HepG2 (cell line): ENCODE measurements at regions not wholly inside any gene's neighbourhood (a gene's known extent, or its start where the extent isn't known, plus 50 kb on each side); places are given as distances from the start of the nearest gene placed in this dataset.

Experiments used
- ATAC-seq: fragments of 200-7000 bp; cut with Tn5 transposase; 3 replicates; pipeline ENCODE4 v1.9.1; 2020; ENCODE audit warnings: mild to moderate bottlenecking, moderate library complexity
- BruUV-seq: library from RNA; stranded (reverse); fragments of 400-500 nt; replicated peaks from 2 replicates; lab custom pipeline; 2021; lab: Mats Ljungman, UMichigan
- CTCF ChIA-PET: fragments of 300-600 bp; formaldehyde crosslinking; extraction: SDS; loops from one replicate; lab custom pipeline; 2021; ENCODE audit warnings: low total read pairs, inconsistent platforms, low intra/inter-chr PET ratio; lab: Yijun Ruan, JAX
- POLR2A ChIA-PET: fragments of 350-600 bp; sonication (Branson Sonifier 250); formaldehyde crosslinking; loops from one replicate; lab custom pipeline; 2020; ENCODE audit warnings: antibody characterized with exemption, inconsistent platforms; lab: Yijun Ruan, JAX
- DNase-seq: peaks from one replicate; pipeline ENCODE4 v3.0.0-alpha.2; 2015; ENCODE audit warnings: low spot score
- FAIRE-seq: peaks from 3 replicates; lab custom pipeline; 2011; peaks lifted over from hg19 to GRCh38; lab: Jason Lieb, UNC
- H2AFZ ChIP-seq: one replicate; pipeline ENCODE4 v1.6.1; 2011; ENCODE audit warnings: low read length, inconsistent platforms
- H3K27ac ChIP-seq: fragments of 300-600 bp; 3 replicates; pipeline ENCODE4 v1.8.0; 2011; ENCODE audit warnings: mixed run types, mild to moderate bottlenecking, mixed read lengths, low read length, inconsistent platforms; ENCODE audit not compliant: insufficient read depth; ENCODE audit errors: extremely low read length
- H3K27me3 ChIP-seq, 2 experiments: fragments of 200-600 bp in 1 of 2; 2 replicates in 1 of 2; 3 replicates in 1 of 2; pipeline versions ENCODE4 v1.6.0 to v1.8.0; 2011; ENCODE audit warnings: low read length in 2 of 2, mild to moderate bottlenecking in 2 of 2, moderate library complexity in 2 of 2, inconsistent platforms in 1 of 2; ENCODE audit not compliant: insufficient read depth in 2 of 2, control insufficient read depth in 1 of 2
- H3K36me3 ChIP-seq, 2 experiments: fragments of 200-600 bp in 1 of 2; replicated peaks in 1 of 2; 2 replicates in 1 of 2; 3 replicates in 1 of 2; pipeline versions ENCODE4 v1.5.1 to v1.8.0; 2011; ENCODE audit warnings: low read length in 2 of 2, inconsistent platforms in 1 of 2; ENCODE audit not compliant: insufficient read depth in 2 of 2, control insufficient read depth in 1 of 2
- H3K4me1 ChIP-seq: 2 replicates; pipeline ENCODE4 v1.5.1; 2012; ENCODE audit warnings: low read length, inconsistent platforms; ENCODE audit not compliant: insufficient read depth
- H3K4me2 ChIP-seq: 2 replicates; pipeline ENCODE4 v1.6.0; 2011; ENCODE audit warnings: low read depth, low read length, inconsistent platforms
- H3K4me3 ChIP-seq, 3 experiments: fragments of 200-600 bp in 1 of 3; sonication (generic), shearing (Covaris generic) in 1 of 3; replicated peaks in 1 of 3; 2 replicates each; pipeline ENCODE4 v1.5.1; 2011 to 2016; ENCODE audit warnings: low read length in 3 of 3, inconsistent platforms in 2 of 3, low read depth in 2 of 3, mild to moderate bottlenecking in 2 of 3, control low read depth in 1 of 3, mixed read lengths in 1 of 3; ENCODE audit not compliant: insufficient read depth in 1 of 3
- H3K79me2 ChIP-seq: one replicate; pipeline ENCODE4 v1.6.1; 2011; ENCODE audit warnings: low read length, inconsistent platforms; ENCODE audit not compliant: insufficient read depth
- H3K9ac ChIP-seq: 2 replicates; pipeline ENCODE4 v1.6.0; 2011; ENCODE audit warnings: mild to moderate bottlenecking, low read depth, low read length, inconsistent platforms; ENCODE audit not compliant: insufficient read depth
- H3K9me3 ChIP-seq: 2 replicates; pipeline ENCODE4 v1.5.1; 2012; ENCODE audit warnings: mild to moderate bottlenecking, low read length
- H4K20me1 ChIP-seq: 2 replicates; pipeline ENCODE4 v1.6.0; 2011; ENCODE audit warnings: inconsistent platforms, mild to moderate bottlenecking, low read length, moderate library complexity; ENCODE audit not compliant: insufficient read depth
- ATF6 ChIP-seq: sonication (generic); formaldehyde crosslinking; conservative IDR thresholded peaks from 2 replicates; pipeline ENCODE4 v1.4.0; 2020; ENCODE audit warnings: missing genetic modification reagents
- DBP ChIP-seq: sonication (generic); formaldehyde crosslinking; IDR thresholded peaks from 2 replicates; pipeline ENCODE4 v1.4.0; 2020; ENCODE audit warnings: missing genetic modification reagents; ENCODE audit errors: not compliant biosample characterization
- FOXO1 ChIP-seq: sonication (generic); formaldehyde crosslinking; IDR thresholded peaks from 2 replicates; pipeline ENCODE4 v1.4.0; 2020; ENCODE audit warnings: missing genetic modification reagents
- GABPB1 ChIP-seq: IDR thresholded peaks from 2 replicates; pipeline ENCODE4 v1.6.1; 2016; ENCODE audit warnings: mild to moderate bottlenecking, missing genetic modification reagents, moderate library complexity, missing compliant biosample characterization
- MAX ChIP-seq: IDR thresholded peaks from 2 replicates; pipeline ENCODE4 v1.6.1; 2012; ENCODE audit warnings: inconsistent platforms
- PITX1 ChIP-seq: sonication (generic); formaldehyde crosslinking; IDR thresholded peaks from 2 replicates; pipeline ENCODE4 v1.5.1; 2020; ENCODE audit warnings: mild to moderate bottlenecking, missing genetic modification reagents
- SSRP1 ChIP-seq: IDR thresholded peaks from 2 replicates; pipeline ENCODE4 v1.6.1; 2016; ENCODE audit warnings: control low read depth
- ZBTB39 ChIP-seq: sonication (generic); formaldehyde crosslinking; IDR thresholded peaks from 2 replicates; pipeline ENCODE4 v1.5.0; 2020; ENCODE audit warnings: missing genetic modification reagents
- ZNF280B ChIP-seq: sonication (generic); formaldehyde crosslinking; IDR thresholded peaks from 2 replicates; pipeline ENCODE4 v1.5.0; 2020; ENCODE audit warnings: missing genetic modification reagents, mild to moderate bottlenecking, borderline replicate concordance
- WGBS: methylation state at CpG from one replicate; pipeline ENCODE4 v1.1.6; 2017; ENCODE audit warnings: low lambda C conversion rate; 5-methylcytosine and 5-hydroxymethylcytosine counted together
- in situ Hi-C: cut with HindIII; loops from 2 replicates; pipeline ENCODE4 v1.10.0; 2017; ENCODE audit warnings: low pct_unique_long_range_greater_than_20kb; ENCODE audit not compliant: extremely low pct_ligation_motif_present
- intact Hi-C: fragments of 100-400 bp; cut with micrococcal nuclease; formaldehyde crosslinking; loops from one replicate; pipeline ENCODE4 v1.10.0; 2022; ENCODE audit not compliant: unreplicated experiment

GRCh38 chr3:76514836-76515235 is 525.1 kb upstream of the ROBO2 start (continued):
- TF ChIP-seq ZNF280B (CRISPR knock-in tag) (no peak), ZBTB39 (CRISPR knock-in tag) (no peak), SSRP1 (CRISPR knock-in tag) (no peak), MAX (no peak), FOXO1 (CRISPR knock-in tag) (no peak)
- TF ChIP-seq, all 625 proteins: peak for 0

- TF ChIP-seq GABPB1 (CRISPR knock-in tag) (no peak), DBP (CRISPR knock-in tag) (no peak), PITX1 (no peak), ATF6 (CRISPR knock-in tag) (no peak)
- TF ChIP-seq, all 625 proteins: peak for 0
- no peak overlapping the region for H3K4me2 ChIP-seq
- intact Hi-C loops (no loop called here), in situ Hi-C loops (no loop called here)
- H3K79me2 ChIP-seq, result no peaks in the 10 kb centered on the region
- H3K4me1 ChIP-seq, result no peaks in the 10 kb centered on the region
- ChIA-PET CTCF (no interaction called here), POLR2A (no interaction called here)
- BruUV-seq, result no TSS peak
- H3K9ac ChIP-seq, result no peak overlapping the region
- H3K36me3 ChIP-seq, result no peaks in the 10 kb centered on the region
- no peaks in the 10 kb centered on the region for H4K20me1 ChIP-seq
- H3K27me3 ChIP-seq, result no peaks in the 10 kb centered on the region
- no peak overlapping the region for H2AFZ ChIP-seq
- no peaks in the 10 kb centered on the region for H3K9me3 ChIP-seq
- WGBS, result 0% methylated on average over 1 of the region's 1 CpG
- no peak overlapping the region for H3K4me3 ChIP-seq
- H3K27ac ChIP-seq, result no peak overlapping the region
- DNase-seq (no peak), FAIRE-seq (no peak), ATAC-seq (no peak)
Observed at GRCh38 chr3:76523337-76523736, 516.6 kb upstream of the ROBO2 start.
